Ascending aorta (tissue), 2 donors: ENCODE measurements at regions not wholly inside any gene's neighbourhood (a gene's known extent, or its start where the extent isn't known, plus 50 kb on each side); places are given as distances from the start of the nearest gene placed in this dataset.

Experiments used
- DNase-seq, 2 donors: peaks; one replicate each; pipeline ENCODE4 v3.0.0-alpha.2; 2019; ENCODE audit warnings: low spot score in 2 of 2
- H3K27ac ChIP-seq, 2 donors: fragments of 200-600 bp; sonication (generic); one replicate each; pipeline ENCODE4 v1.5.1; 2016 to 2017; ENCODE audit warnings: mild to moderate bottlenecking in 1 of 2
- H3K27me3 ChIP-seq: fragments of 200-600 bp; sonication (generic); one replicate; pipeline ENCODE4 v1.5.1; 2017
- H3K36me3 ChIP-seq, 2 donors: fragments of 200-600 bp; sonication (generic); one replicate each; pipeline ENCODE4 v1.5.1; 2016
- H3K4me1 ChIP-seq, 2 donors: fragments of 200-600 bp; sonication (generic); one replicate each; pipeline ENCODE4 v1.5.1; 2016 to 2017; ENCODE audit warnings: mild to moderate bottlenecking in 1 of 2
- H3K4me3 ChIP-seq, 2 donors: fragments of 200-600 bp; sonication (generic); one replicate each; pipeline ENCODE4 v1.5.1; 2016 to 2017; ENCODE audit warnings: mild to moderate bottlenecking in 1 of 2
- H3K9me3 ChIP-seq, 2 donors: fragments of 200-600 bp; sonication (generic); one replicate each; pipeline ENCODE4 v1.5.1; 2016
- intact Hi-C: fragments of 100-400 bp; cut with DNase I; formaldehyde crosslinking; loops from one replicate; pipeline ENCODE4 v1.15.1; 2023
- TF ChIP-seq, protein P1 (sequence below), 3 experiments: fragments of 200-600 bp in 2 of 3; fragments of 450-650 bp in 1 of 3; sonication (generic) in 2 of 3; IDR thresholded peaks; one replicate each; pipeline ENCODE4 v1.5.1; 2016 to 2019; ENCODE audit warnings: antibody characterized with exemption in 3 of 3, mild to moderate bottlenecking in 1 of 3, moderate library complexity in 1 of 3

DNA sequence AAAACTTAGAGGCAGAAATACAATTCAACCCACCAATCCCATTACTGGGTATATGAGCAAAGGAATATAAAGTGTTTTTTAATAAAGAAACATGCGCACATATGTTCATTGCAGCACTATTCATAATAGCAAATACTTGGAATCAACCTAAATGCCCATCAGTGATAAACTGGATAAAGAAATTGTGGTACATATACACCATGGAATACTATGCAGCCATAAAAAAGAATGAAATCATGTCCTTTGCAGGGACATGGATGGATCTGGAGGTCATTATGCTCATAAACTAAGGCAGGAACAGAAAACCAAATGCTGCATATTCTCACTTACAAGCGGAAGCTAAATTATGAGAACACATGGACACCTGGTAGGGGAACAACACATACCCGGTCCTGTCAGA is 807.7 kb upstream of the INTU start:
- TF ChIP-seq, protein P1, sequence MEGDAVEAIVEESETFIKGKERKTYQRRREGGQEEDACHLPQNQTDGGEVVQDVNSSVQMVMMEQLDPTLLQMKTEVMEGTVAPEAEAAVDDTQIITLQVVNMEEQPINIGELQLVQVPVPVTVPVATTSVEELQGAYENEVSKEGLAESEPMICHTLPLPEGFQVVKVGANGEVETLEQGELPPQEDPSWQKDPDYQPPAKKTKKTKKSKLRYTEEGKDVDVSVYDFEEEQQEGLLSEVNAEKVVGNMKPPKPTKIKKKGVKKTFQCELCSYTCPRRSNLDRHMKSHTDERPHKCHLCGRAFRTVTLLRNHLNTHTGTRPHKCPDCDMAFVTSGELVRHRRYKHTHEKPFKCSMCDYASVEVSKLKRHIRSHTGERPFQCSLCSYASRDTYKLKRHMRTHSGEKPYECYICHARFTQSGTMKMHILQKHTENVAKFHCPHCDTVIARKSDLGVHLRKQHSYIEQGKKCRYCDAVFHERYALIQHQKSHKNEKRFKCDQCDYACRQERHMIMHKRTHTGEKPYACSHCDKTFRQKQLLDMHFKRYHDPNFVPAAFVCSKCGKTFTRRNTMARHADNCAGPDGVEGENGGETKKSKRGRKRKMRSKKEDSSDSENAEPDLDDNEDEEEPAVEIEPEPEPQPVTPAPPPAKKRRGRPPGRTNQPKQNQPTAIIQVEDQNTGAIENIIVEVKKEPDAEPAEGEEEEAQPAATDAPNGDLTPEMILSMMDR (IDR thresholded peaks at IDR 0.05): no peak
- H3K9me3 ChIP-seq: no peaks in the 10 kb centered on the region
- intact Hi-C loops: no loop called here

DNA sequence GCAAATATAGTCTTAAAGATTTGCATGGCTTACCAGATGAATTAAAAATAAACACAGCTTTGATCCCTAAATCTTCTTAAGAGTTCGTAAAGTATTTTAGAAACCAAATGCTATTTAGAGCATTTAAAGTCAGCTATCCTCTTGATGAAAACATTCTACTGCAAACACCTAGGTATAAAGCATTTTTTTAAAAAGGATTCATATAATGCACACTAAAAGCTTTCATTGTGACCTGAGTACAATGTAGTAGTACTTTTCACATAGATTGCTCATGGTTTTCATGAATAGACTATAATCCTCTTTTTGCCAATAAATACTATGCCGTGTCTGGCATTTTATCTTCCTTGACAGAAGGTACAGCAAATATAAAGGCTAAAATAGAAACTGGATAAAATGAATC is 805.1 kb upstream of the INTU start:
- Histone ChIP-seq H3K36me3 (no peaks in the 10 kb centered on the region), H3K27me3 (no peaks in the 10 kb centered on the region), H3K4me1 (no peaks in the 10 kb centered on the region), H3K9me3 (peaks cover 0 to 13% of the 10 kb centered on the region in 2 donors), H3K4me3 (no peak overlapping the region), H3K27ac (no peak overlapping the region)
- intact Hi-C loops: no loop called here
- TF ChIP-seq, protein P1 (IDR thresholded peaks at IDR 0.05): no peak
- DNase-seq: no peak

More for the DNA sequence above, 807.7 kb upstream of the INTU start:
- no peaks in the 10 kb centered on the region for H3K4me1 ChIP-seq
- no peak overlapping the region for H3K27ac ChIP-seq
- H3K36me3 ChIP-seq: no peaks in the 10 kb centered on the region
- H3K27me3 ChIP-seq: no peaks in the 10 kb centered on the region
- DNase-seq: no peak
- no peak overlapping the region for H3K4me3 ChIP-seq

DNA sequence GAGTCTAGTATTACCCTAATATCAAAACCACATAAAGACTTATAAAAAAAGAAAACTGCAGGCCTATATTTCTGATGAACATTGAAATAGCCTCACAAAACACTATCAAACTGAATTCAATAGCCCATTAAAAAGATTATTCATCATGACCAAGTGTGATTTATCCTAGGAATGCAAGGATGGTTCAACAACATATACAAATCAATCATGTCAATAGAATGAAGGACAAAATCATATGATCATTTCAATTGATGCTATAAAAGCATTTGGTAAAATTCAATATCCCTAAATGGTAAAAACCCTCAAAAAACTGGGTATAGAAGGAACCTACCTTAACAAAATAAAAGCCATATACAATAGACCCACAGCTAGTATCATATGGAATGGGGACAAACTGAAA is 797.9 kb upstream of the INTU start:
- intact Hi-C loops: loop anchor here (5.0 kb wide), 1 partner anchor 62 kb away; no protein-coding TSS in a partner anchor
- H3K9me3 ChIP-seq: peaks cover 0 to 38% of the 10 kb centered on the region in 2 donors

DNA sequence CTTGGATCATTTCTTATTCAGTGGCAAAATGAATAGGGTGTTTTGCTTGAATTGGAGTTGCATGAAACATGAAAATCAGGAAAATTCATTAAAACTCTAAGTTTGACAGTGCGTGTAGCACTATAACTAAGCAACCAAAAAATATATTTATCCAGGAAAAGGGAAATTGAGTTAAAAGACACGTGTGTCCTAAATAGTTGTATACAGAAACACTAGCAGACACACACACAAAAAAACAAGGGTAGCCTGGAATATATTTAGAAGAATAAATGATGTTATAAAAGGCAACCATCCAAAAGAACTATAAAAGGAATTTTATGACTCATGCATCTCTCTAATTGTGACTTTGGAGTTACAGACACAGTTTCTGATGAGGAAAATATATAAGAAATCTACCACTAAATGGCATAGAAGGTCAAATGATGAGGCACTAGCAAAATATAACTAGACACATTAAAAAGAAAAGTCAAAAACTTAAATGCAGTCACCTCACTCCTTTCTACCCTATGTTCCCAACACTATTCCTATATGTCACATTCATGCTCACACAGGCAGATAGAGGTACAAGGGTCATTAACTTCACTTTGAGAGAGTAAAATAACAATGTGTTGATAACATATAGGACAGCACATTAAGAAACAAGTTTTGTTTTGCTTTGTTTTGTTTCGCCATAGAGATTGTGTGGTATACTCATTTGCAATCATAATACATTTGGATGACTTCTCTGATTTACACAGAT is 793.6 kb upstream of the INTU start:
- H3K4me1 ChIP-seq: no peaks in the 10 kb centered on the region
- no peaks in the 10 kb centered on the region for H3K36me3 ChIP-seq
- no peak overlapping the region for H3K4me3 ChIP-seq
- TF ChIP-seq, protein P1 (IDR thresholded peaks at IDR 0.05): no peak
- intact Hi-C loops: loop anchor here (5.0 kb wide), 1 partner anchor 58 kb away; no protein-coding TSS in a partner anchor
- no peaks in the 10 kb centered on the region for H3K27me3 ChIP-seq
- H3K9me3 ChIP-seq: peaks cover 0 to 19% of the 10 kb centered on the region in 2 donors
- DNase-seq: no peak
- peak overlapping the region in 1 of 2 donors; percentile 37 for H3K27ac ChIP-seq

More for the DNA sequence above, 797.9 kb upstream of the INTU start:
- Histone ChIP-seq H3K27me3 (no peaks in the 10 kb centered on the region), H3K27ac (no peak overlapping the region), H3K36me3 (no peaks in the 10 kb centered on the region), H3K4me1 (no peaks in the 10 kb centered on the region), H3K4me3 (no peak overlapping the region)
- no peak for DNase-seq
- TF ChIP-seq, protein P1 (IDR thresholded peaks at IDR 0.05): no peak

DNA sequence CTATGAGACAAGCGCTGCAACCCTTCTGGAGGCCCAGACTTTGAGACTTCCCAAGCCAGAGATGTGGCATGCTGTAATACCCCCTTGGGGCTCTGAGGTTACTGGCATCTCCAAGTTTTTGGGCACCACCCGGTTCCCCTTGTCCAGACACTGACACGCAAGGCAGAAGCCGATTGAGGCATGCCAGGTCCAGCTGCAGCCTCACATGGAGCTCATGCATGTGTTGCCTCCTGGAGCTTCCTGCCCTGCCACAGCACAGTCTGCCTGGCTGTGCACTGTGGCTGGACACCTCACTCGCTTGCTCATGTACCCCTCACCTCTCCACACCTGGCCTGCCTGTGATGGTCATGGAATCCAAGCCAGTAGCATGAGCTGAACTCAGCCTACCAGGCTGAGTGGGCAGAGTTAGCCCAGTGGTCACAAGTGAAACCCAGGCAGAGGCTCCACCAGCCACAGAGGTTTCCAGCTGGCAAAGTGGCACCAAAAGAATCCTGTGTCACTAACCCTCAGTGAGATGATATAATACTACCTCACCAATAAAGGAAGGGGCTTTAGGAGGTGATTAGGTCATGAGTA is 789.2 kb upstream of the INTU start:
- TF ChIP-seq, protein P1 (IDR thresholded peaks at IDR 0.05): no peak
- Histone ChIP-seq H3K9me3 (no peaks in the 10 kb centered on the region), H3K4me3 (no peak overlapping the region), H3K27ac (no peak overlapping the region), H3K4me1 (no peaks in the 10 kb centered on the region), H3K27me3 (no peaks in the 10 kb centered on the region), H3K36me3 (no peaks in the 10 kb centered on the region)
- DNase-seq: no peak
- intact Hi-C loops: no loop called here
